Subcutaneous abdominal adipose tissue (tissue), 5 donors: ENCODE measurements at regions not wholly inside any gene's neighbourhood (a gene's known extent, or its start where the extent isn't known, plus 50 kb on each side); places are given as distances from the start of the nearest gene placed in this dataset.
"Not testable (repeated sequence)": the region's sequence is repeated elsewhere in the genome, so short reads cannot be mapped to it uniquely, and the experiment has no call there.

Experiments used
- H3K27ac ChIP-seq: one replicate; pipeline ENCODE4 v1.7.0; 2013; ENCODE audit warnings: low read depth, mild to moderate bottlenecking, inconsistent platforms, low read length, moderate library complexity
- H3K27me3 ChIP-seq, 5 donors: one replicate each; pipeline ENCODE4 v1.7.0; 2013; ENCODE audit warnings: low read length in 5 of 5, inconsistent platforms in 1 of 5; ENCODE audit not compliant: control insufficient read depth in 5 of 5, insufficient read depth in 4 of 5
- H3K36me3 ChIP-seq, 5 donors: one replicate each; pipeline ENCODE4 v1.7.0; 2013; ENCODE audit warnings: low read length in 5 of 5; ENCODE audit not compliant: control insufficient read depth in 5 of 5, insufficient read depth in 5 of 5
- H3K4me1 ChIP-seq, 5 donors: one replicate each; pipeline ENCODE4 v1.7.0; 2013; ENCODE audit warnings: low read length in 5 of 5, mild to moderate bottlenecking in 3 of 5, moderate library complexity in 1 of 5; ENCODE audit not compliant: control insufficient read depth in 5 of 5, insufficient read depth in 5 of 5
- H3K4me3 ChIP-seq, 5 donors: one replicate each; pipeline ENCODE4 v1.7.0; 2013; ENCODE audit warnings: low read length in 5 of 5, low read depth in 1 of 5
- H3K9ac ChIP-seq, 5 donors: one replicate each; pipeline ENCODE4 v1.7.0; 2013; ENCODE audit warnings: low read length in 5 of 5, mild to moderate bottlenecking in 4 of 5, moderate library complexity in 3 of 5
- H3K9me3 ChIP-seq, 5 donors: one replicate each; pipeline ENCODE4 v1.7.0; 2013; ENCODE audit warnings: low read length in 5 of 5; ENCODE audit not compliant: control insufficient read depth in 5 of 5
- donor health status: healthy.
- donor health status: healthy.
- donor health status: healthy.
- donor health status: healthy.
- donor health status: healthy.

- H3K27ac ChIP-seq, result no peak overlapping the region
- no peak overlapping the region for H3K4me3 ChIP-seq
Observed at GRCh38 chr13:111626371-111627305, 306.2 kb downstream of the TEX29 start.

GRCh38 chr13:111627596-111627995 lies 307.2 kb downstream of the TEX29 start:
- Histone ChIP-seq H3K9ac (no peak overlapping the region), H3K27me3 (peaks cover 0 to 11% (median 8%) of the 10 kb centered on the region in 5 donors), H3K27ac (no peak overlapping the region), H3K9me3 (no peaks in the 10 kb centered on the region), H3K4me1 (peaks cover 3 to 15% (median 13%) of the 10 kb centered on the region in 5 donors), H3K4me3 (no peak overlapping the region), H3K36me3 (no peaks in the 10 kb centered on the region)

More at GRCh38 chr13:111626371-111627305, 306.2 kb downstream of the TEX29 start:
- peaks cover 3 to 15% (median 13%) of the 10 kb centered on the region in 5 donors for H3K4me1 ChIP-seq
- H3K9me3 ChIP-seq, result no peaks in the 10 kb centered on the region
- H3K27me3 ChIP-seq, result peaks cover 0 to 11% (median 8%) of the 10 kb centered on the region in 5 donors
- no peaks in the 10 kb centered on the region for H3K36me3 ChIP-seq
- no peak overlapping the region for H3K9ac ChIP-seq

DNA sequence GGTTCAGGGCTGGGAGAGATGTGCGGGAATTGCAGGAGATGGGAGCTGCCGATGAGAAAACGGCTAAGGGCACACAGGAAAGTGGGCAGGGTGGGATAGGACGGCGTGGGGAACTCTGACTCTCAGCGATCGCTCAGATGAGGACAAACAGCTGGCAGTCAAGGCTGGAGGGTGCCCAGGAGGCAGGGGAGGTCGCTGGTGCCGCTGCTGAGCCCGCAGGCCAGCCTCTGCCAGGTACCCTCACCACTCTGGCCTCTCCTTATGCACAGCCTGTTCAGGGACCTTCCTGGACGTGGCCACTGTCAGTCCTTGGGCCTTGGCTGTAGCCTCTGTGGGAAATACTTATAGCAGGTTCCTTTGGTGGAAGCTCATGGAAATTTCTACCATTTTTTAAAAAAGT lies 308.6 kb downstream of the TEX29 start:
- Histone ChIP-seq H3K27ac (no peak overlapping the region), H3K9me3 (no peaks in the 10 kb centered on the region), H3K27me3 (peaks cover 0 to 11% (median 8%) of the 10 kb centered on the region in 5 donors), H3K4me3 (no peak overlapping the region), H3K36me3 (no peaks in the 10 kb centered on the region), H3K9ac (no peak overlapping the region), H3K4me1 (peaks cover 3 to 15% (median 13%) of the 10 kb centered on the region in 5 donors)

DNA sequence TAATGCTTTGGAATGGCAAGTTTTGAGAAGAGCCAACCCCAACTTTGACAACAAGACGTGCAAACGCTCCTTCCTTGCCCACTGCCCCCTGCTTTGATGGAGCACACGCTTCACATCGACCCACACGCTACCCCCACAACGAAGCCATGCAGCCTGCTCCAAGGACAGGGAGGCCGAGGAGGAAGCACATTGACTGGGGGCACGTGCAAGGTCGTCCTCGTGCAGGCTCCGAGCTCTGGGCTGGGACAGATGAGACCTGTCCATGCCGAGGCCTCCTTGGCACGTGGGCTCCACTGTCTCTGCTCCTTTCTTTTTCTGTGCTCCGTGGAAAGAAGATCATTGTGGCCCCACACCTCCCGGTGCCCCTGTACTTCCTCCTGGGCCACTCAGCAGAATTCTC lies 309.0 kb downstream of the TEX29 start:
- Histone ChIP-seq H3K9me3 (no peaks in the 10 kb centered on the region), H3K9ac (no peak overlapping the region), H3K27me3 (peaks cover 0 to 11% (median 8%) of the 10 kb centered on the region in 5 donors), H3K27ac (no peak overlapping the region), H3K4me1 (peaks cover 3 to 15% (median 13%) of the 10 kb centered on the region in 5 donors), H3K4me3 (no peak overlapping the region), H3K36me3 (no peaks in the 10 kb centered on the region)

GRCh38 chr13:111629926-111630325 lies 309.5 kb downstream of the TEX29 start:
- Histone ChIP-seq H3K36me3 (no peaks in the 10 kb centered on the region), H3K4me1 (peaks cover 3 to 15% (median 13%) of the 10 kb centered on the region in 5 donors), H3K9ac (no peak overlapping the region), H3K27ac (no peak overlapping the region), H3K27me3 (peaks cover 0 to 11% (median 8%) of the 10 kb centered on the region in 5 donors), H3K4me3 (no peak overlapping the region), H3K9me3 (no peaks in the 10 kb centered on the region)

DNA sequence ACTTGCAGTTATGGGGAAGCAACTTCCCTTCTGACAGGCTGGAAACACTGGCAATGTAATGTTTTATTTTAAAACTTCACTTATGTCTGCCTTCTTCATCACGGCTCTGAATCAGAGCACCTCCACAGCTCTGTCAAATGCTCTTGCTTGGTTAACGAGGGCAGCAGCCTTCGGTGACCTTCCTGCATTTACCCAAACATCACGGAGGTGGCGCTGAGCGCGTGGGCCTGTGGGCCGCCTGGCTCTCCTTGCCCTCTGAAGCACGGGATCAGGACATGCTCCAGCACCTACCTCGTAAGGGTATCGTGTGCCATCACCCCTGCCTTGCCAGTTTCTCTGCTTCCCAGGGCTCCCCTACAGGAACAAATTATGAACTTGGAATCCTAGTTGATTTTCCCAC lies 310.0 kb downstream of the TEX29 start:
- Histone ChIP-seq H3K4me1 (peaks cover 3 to 15% (median 13%) of the 10 kb centered on the region in 5 donors), H3K4me3 (no peak overlapping the region), H3K9me3 (no peaks in the 10 kb centered on the region), H3K9ac (no peak overlapping the region), H3K36me3 (no peaks in the 10 kb centered on the region), H3K27ac (no peak overlapping the region), H3K27me3 (peaks cover 0 to 11% (median 8%) of the 10 kb centered on the region in 5 donors)

DNA sequence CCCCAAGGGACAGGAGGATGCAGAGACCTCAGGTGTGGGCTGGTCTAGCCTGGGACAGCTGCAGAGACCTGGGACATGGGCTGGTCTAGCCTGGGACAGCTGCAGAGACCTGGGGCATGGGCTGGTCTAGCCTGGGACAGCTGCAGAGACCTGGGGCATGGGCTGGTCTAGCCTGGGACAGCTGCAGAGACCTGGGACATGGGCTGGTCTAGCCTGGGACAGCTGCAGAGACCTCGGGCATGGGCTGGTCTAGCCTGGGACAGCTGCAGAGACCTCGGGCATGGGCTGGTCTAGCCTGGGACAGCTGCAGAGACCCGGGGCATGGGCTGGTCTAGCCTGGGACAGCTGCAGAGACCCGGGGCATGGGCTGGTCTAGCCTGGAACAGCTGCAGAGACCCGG lies 310.8 kb downstream of the TEX29 start:
- not testable (repeated sequence) for H3K9me3 ChIP-seq, H3K9ac ChIP-seq, H3K4me3 ChIP-seq, H3K27ac ChIP-seq, H3K36me3 ChIP-seq
- Histone ChIP-seq H3K27me3 (peaks cover 0 to 11% (median 8%) of the 10 kb centered on the region in 5 donors), H3K4me1 (peaks cover 3 to 11% (median 9%) of the 10 kb centered on the region in 5 donors)

- H3K9me3 ChIP-seq, result no peaks in the 10 kb centered on the region
- H3K4me1 ChIP-seq, result no peaks in the 10 kb centered on the region
- no peak overlapping the region for H3K27ac ChIP-seq
- no peak overlapping the region for H3K4me3 ChIP-seq
- no peak overlapping the region for H3K9ac ChIP-seq
- H3K27me3 ChIP-seq, result peaks cover 4 to 12% (median 5%) of the 10 kb centered on the region in 5 donors
- H3K36me3 ChIP-seq, result no peaks in the 10 kb centered on the region
Observed at GRCh38 chr13:111632906-111633305, 312.5 kb downstream of the TEX29 start.

DNA sequence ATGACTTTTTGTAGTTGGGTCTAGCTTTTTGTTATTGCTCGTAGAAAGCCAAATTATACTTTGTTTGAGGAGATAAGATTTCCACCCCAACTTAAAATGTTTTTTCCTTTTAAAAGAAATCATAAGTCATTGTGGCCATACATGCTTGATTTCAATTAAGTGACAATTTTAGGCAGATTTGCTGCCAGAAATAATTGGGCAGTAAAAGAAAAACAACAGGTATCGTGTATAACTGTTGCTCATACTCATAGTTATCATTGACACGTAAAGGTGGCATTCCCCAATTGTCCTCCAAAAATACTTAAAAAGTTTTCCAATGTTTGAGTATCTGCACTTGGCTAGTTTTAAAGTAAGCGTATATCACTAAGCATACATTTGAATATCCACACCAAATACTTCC lies 313.0 kb downstream of the TEX29 start:
- H3K27me3 ChIP-seq, result peaks cover 4 to 12% (median 5%) of the 10 kb centered on the region in 5 donors
- H3K9me3 ChIP-seq, result no peaks in the 10 kb centered on the region
- H3K9ac ChIP-seq, result no peak overlapping the region
- H3K4me3 ChIP-seq, result no peak overlapping the region
- no peaks in the 10 kb centered on the region for H3K4me1 ChIP-seq
- no peaks in the 10 kb centered on the region for H3K36me3 ChIP-seq
- no peak overlapping the region for H3K27ac ChIP-seq

DNA sequence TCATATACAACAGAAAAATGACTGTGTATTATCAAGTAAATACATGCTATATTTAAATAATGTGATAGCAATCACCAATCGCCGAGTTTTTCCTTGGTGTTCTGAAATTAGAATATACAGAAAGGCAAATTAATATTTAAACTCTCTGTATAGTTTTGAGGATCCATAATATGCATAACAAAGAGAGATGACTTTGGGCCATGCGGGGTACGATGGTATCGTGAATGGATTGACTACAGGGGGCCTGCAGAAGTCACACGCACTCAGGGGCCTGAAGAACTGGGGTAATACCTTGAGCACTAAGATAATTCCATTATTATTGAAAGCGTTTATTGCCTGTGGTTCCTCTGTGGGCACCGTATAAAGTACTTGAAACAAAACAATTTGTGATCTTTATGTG lies 314.0 kb downstream of the TEX29 start:
- Histone ChIP-seq H3K9me3 (no peaks in the 10 kb centered on the region), H3K27ac (no peak overlapping the region), H3K27me3 (peaks cover 0 to 11% (median 4%) of the 10 kb centered on the region in 5 donors), H3K4me1 (no peaks in the 10 kb centered on the region), H3K9ac (no peak overlapping the region), H3K4me3 (no peak overlapping the region), H3K36me3 (no peaks in the 10 kb centered on the region)
